GM10266 (cell line): ENCODE measurements at regions not wholly inside any gene's neighbourhood (a gene's known extent, or its start where the extent isn't known, plus 50 kb on each side); places are given as distances from the start of the nearest gene placed in this dataset.
"Not testable (repeated sequence)": the region's sequence is repeated elsewhere in the genome, so short reads cannot be mapped to it uniquely, and the experiment has no call there.

Source experiments
- DNase-seq: peaks from one replicate; pipeline ENCODE4 v3.0.0; 2012; ENCODE audit errors: extremely low spot score
- TF ChIP-seq, protein P1 (sequence below): IDR thresholded peaks from 2 replicates; pipeline ENCODE4 v1.5.1; 2012; ENCODE audit warnings: mild to moderate bottlenecking, low read depth; ENCODE audit not compliant: control insufficient read depth, insufficient read depth; ENCODE audit errors: missing control alignments

DNA sequence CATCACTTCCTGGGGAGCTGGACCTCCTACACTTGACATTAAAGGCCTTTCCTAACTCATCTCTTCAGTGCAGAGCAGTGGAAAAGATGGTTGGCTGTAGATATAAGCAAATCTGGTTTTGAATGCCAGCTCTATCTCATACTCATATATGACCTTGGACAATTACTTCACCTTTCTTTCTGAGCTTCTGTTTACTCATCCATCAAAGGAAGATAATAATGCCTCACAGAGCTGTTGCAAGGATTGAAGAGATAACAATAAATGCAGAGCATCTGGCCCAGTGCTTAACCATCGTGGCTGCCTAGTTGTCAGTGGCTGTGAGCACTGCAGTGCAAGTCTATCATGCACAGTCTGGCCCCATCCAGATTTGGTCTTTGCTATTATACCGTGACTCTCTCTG, 148.1 kb upstream of the EOLA2 start:
- TF ChIP-seq, protein P1, sequence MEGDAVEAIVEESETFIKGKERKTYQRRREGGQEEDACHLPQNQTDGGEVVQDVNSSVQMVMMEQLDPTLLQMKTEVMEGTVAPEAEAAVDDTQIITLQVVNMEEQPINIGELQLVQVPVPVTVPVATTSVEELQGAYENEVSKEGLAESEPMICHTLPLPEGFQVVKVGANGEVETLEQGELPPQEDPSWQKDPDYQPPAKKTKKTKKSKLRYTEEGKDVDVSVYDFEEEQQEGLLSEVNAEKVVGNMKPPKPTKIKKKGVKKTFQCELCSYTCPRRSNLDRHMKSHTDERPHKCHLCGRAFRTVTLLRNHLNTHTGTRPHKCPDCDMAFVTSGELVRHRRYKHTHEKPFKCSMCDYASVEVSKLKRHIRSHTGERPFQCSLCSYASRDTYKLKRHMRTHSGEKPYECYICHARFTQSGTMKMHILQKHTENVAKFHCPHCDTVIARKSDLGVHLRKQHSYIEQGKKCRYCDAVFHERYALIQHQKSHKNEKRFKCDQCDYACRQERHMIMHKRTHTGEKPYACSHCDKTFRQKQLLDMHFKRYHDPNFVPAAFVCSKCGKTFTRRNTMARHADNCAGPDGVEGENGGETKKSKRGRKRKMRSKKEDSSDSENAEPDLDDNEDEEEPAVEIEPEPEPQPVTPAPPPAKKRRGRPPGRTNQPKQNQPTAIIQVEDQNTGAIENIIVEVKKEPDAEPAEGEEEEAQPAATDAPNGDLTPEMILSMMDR, result no peak
- DNase-seq, result no peak

DNA sequence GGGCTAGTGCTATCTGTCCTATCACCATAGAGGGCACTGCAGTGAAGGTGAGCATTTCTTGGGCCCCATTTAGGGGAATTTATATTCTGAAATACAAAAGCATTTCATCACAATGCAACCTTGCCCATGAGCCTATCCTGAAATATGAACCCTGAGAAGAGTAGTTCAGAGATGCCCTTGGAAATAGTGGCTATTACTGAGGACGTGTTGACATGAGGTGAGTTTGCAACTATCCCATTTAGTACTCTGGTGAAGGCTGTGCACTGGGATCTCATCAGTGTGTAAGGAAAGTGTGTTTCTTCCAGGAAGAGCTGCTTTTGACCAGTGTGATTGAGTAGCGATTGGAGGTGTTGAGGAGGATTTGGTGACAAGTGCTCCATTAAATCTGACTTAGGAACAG, 149.3 kb upstream of the EOLA2 start:
- TF ChIP-seq, protein P1, result no peak
- no peak for DNase-seq

DNA sequence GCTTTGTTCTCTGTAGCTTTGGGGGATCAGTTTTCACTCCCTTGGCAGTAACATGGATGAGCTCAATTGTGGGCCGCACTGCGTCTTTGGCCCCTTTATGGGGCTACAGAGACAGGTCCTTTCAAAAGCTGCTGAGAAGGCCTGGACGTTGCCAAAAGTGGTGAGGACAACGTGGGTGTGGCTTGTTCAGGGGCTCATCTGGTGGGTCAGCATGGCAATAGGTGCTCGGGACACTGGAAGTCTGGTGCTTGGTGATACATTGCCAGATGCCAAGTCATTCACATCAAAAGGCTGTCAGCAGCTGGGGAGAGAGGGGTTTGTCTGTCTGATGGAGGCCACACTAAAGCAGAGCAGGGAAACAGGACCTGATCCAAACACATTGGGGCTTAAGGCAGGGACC, 149.8 kb upstream of the EOLA2 start:
- no peak for DNase-seq

DNA sequence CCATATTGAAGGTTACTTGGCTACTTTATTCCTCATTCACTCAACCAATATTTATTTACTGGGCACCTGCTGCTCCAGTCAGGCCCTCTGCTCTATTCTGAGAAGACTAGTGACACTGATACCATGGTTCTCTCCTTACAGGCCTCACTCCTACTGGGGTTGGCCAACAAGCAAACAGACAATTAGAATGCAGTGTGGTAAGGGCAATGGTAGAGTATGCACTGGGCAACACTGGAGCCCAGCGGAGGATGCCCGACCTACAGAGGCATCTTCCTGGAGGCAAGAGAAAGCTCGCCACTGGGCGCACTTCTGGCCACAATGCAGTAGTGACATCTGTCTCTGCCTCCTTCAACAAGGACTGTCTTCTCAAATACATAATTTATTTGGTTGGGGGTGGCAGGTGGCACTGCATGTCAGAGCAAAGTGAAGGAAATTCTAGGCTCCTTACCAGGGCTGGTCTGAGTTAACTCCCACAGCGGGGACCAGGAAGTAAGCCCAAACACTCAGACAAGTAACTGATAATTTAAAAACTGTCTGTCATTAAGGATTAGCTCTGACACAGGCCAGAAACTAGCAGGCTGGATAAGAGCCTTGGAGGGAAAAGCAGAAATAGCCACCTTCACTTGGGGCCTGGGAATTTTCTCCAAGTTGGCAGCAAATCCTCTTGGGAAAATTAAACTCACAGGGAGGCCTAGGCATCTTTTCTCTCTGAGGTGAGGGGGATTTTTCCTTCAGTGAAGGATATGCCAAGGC, 150.7 kb upstream of the EOLA2 start:
- DNase-seq, result no peak
- TF ChIP-seq, protein P1, result no peak

More for the DNA sequence above, 149.8 kb upstream of the EOLA2 start:
- TF ChIP-seq, protein P1, result no peak

DNA sequence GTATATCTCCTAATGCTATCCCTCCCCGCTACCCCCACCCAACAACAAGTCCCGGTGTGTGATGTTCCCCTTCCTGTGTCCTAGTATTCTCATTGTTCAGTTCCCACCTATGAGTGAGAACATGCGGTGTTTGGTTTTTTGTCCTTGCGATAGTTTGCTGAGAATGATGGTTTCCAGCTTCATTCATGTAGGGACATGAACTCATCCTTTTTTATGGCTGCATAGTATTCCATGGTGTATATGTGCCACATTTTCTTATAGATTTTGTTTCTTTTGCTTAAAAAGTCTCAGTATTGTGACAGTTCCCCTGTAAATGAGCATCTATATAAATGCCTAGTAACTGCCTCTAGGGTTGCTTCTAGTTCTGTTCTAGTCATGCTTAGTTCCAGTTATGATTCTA, 153.0 kb upstream of the EOLA2 start:
- DNase-seq, result not testable (repeated sequence)

DNA sequence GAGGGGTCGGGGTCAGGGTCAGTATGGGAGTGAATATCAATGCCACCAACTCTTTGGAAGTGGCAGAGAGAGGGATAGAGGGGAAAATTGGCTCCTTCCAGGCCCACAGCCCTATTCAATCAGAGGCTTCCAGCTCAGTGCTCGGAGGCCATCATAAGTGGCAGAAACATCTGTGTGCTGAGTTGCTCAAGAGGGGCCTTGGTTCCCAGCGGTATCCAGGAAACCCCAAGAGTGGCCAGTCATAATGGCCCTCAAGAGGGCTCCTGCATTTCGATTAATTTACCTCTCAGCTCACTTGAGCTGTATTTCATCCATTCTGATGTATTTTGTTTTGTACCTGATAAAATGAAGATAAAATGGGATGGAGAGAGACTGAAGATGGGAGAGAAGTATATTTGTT, 154.3 kb upstream of the EOLA2 start:
- TF ChIP-seq, protein P1, result no peak
- no peak for DNase-seq

DNA sequence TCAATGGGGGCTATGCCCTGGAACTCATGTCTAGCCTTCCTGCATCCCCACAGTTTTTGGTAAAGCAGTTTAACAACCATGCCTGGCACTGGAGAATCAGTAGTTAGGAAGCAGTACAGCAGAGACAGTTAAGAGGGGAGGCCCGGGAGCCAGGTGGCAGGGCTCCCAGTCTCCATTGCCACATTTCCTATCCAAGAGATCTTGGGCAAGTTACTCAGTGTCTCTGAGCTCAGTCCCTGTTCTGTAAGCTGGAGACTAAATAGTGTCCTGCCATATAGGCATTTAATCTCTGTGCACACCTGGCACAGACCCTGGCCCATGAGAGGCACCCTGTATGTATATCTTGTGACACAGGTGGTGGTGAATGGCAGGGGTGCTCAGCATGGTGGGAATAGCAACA, 156.1 kb upstream of the EOLA2 start:
- no peak for DNase-seq
- TF ChIP-seq, protein P1, result no peak

DNA sequence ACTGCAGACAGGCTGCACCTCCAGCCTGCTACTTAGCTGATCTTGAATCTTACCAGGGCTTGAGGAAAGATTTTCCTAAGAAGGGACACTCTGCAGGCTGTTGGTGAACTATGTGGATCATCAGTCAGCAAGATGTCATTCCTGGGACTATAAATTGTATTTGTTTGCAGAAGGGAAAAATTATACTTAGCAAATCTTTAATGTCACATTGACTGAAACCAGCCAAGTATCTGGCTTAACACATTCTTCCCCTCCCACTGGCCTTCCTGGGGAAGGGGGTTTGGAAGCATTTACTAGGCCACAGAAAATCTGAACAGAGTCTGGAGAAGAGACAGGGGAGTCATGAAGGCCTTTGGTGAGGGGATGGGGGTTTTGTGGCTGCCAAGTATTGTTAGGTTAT, 156.7 kb upstream of the EOLA2 start:
- no peak for DNase-seq

More for the DNA sequence above, 156.7 kb upstream of the EOLA2 start:
- TF ChIP-seq, protein P1, result no peak
